Osteoblast (primary cell): ENCODE measurements at regions not wholly inside any gene's neighbourhood (a gene's known extent, or its start where the extent isn't known, plus 50 kb on each side); places are given as distances from the start of the nearest gene placed in this dataset.

Experiments
- DNase-seq: peaks from one replicate; pipeline ENCODE4 v3.0.0; 2011; ENCODE audit warnings: low spot score, mixed read lengths; ENCODE audit not compliant: insufficient read length; ENCODE audit errors: missing footprints
- H2AFZ ChIP-seq: 2 replicates; pipeline ENCODE4 v1.6.0; 2011; ENCODE audit warnings: mild to moderate bottlenecking, low read length
- H3K27ac ChIP-seq: 2 replicates; pipeline ENCODE4 v1.5.1; 2011; ENCODE audit warnings: mild to moderate bottlenecking, low read depth, low read length, moderate library complexity
- H3K27me3 ChIP-seq: 2 replicates; pipeline ENCODE4 v1.6.0; 2012; ENCODE audit warnings: mild to moderate bottlenecking, control low read depth, inconsistent platforms, low read length, moderate library complexity; ENCODE audit not compliant: insufficient read depth
- H3K36me3 ChIP-seq: 2 replicates; pipeline ENCODE4 v1.5.1; 2011; ENCODE audit warnings: mild to moderate bottlenecking, low read length, control low read depth, moderate library complexity; ENCODE audit not compliant: insufficient read depth
- H3K4me1 ChIP-seq: 2 replicates; pipeline ENCODE4 v1.5.1; 2011; ENCODE audit warnings: mild to moderate bottlenecking, low read length, control low read depth, moderate library complexity; ENCODE audit not compliant: insufficient read depth
- H3K4me2 ChIP-seq: 2 replicates; pipeline ENCODE4 v1.6.0; 2011; ENCODE audit warnings: mild to moderate bottlenecking, low read length; ENCODE audit not compliant: insufficient read depth
- H3K4me3 ChIP-seq: fragments of 200-600 bp; sonication (generic); 3 replicates; pipeline ENCODE4 v1.5.1; 2012; ENCODE audit warnings: mild to moderate bottlenecking, low read length, inconsistent platforms; ENCODE audit not compliant: insufficient read depth
- H3K79me2 ChIP-seq: 2 replicates; pipeline ENCODE4 v1.6.0; 2012; ENCODE audit warnings: mild to moderate bottlenecking, low read length, control low read depth, inconsistent platforms; ENCODE audit not compliant: insufficient read depth
- H3K9me3 ChIP-seq: 2 replicates; pipeline ENCODE4 v1.5.1; 2011; ENCODE audit warnings: low read depth, low read length, control low read depth
- H4K20me1 ChIP-seq: 2 replicates; pipeline ENCODE4 v1.6.0; 2012; ENCODE audit warnings: mild to moderate bottlenecking, low read length, control low read depth; ENCODE audit not compliant: insufficient read depth
- TF ChIP-seq, protein P1 (sequence below): IDR thresholded peaks from 2 replicates; pipeline ENCODE4 v1.5.1; 2011; ENCODE audit warnings: mild to moderate bottlenecking, low read depth, low read length, moderate library complexity; ENCODE audit errors: extremely low read depth

DNA sequence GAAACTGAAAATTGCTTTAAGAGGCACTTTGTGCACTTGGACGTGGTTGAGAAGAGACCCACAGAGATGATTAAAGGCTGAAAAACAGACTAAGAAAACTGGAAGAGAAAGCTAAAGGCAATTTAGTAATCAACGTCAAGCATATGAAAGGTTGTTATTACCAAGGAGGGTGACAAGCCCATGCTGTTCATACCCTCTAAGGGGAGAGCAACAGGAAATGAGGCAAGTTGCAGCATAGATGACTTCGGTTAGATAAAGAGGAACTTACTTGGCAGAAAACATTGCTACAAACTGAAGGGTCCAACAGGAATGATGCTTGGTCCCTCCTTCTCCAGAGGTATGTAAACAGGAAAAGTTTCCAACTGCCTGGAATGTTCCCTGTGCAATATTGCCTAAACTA is 107.8 kb downstream of the DUSP6 start:
- TF ChIP-seq, protein P1, sequence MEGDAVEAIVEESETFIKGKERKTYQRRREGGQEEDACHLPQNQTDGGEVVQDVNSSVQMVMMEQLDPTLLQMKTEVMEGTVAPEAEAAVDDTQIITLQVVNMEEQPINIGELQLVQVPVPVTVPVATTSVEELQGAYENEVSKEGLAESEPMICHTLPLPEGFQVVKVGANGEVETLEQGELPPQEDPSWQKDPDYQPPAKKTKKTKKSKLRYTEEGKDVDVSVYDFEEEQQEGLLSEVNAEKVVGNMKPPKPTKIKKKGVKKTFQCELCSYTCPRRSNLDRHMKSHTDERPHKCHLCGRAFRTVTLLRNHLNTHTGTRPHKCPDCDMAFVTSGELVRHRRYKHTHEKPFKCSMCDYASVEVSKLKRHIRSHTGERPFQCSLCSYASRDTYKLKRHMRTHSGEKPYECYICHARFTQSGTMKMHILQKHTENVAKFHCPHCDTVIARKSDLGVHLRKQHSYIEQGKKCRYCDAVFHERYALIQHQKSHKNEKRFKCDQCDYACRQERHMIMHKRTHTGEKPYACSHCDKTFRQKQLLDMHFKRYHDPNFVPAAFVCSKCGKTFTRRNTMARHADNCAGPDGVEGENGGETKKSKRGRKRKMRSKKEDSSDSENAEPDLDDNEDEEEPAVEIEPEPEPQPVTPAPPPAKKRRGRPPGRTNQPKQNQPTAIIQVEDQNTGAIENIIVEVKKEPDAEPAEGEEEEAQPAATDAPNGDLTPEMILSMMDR: no peak
- Histone ChIP-seq H2AFZ (peak overlapping the region; percentile 21), H3K27ac (no peak overlapping the region)

DNA sequence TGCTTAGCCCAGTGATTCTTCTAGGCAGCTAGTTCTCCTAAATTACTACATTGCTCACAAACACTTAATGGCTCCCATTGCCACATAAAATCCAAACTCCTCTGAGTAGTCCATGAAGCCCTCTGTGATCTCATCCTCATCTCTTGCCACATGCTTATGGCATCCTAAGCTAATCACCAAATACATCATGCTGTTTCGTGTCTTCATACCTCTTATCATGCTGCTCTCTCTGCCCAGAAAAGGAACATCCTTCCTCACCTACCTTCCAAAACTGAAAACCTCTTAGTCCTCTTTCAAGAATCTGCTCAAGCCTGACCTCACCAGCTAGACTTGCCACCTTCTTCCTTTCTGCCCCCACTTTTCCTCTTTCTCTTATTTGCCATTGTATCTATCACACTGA is 108.5 kb downstream of the DUSP6 start:
- Histone ChIP-seq H3K4me2 (no peak overlapping the region), H3K79me2 (no peaks in the 10 kb centered on the region), H4K20me1 (no peaks in the 10 kb centered on the region), H3K4me3 (no peak overlapping the region), H2AFZ (no peak overlapping the region), H3K9me3 (no peaks in the 10 kb centered on the region), H3K36me3 (no peaks in the 10 kb centered on the region), H3K4me1 (peaks cover 12% of the 10 kb centered on the region), H3K27me3 (no peaks in the 10 kb centered on the region), H3K27ac (no peak overlapping the region)
- no peak for DNase-seq
- TF ChIP-seq, protein P1: no peak

More for the DNA sequence above, 107.8 kb downstream of the DUSP6 start:
- Histone ChIP-seq H3K36me3 (no peaks in the 10 kb centered on the region), H3K9me3 (no peaks in the 10 kb centered on the region), H4K20me1 (no peaks in the 10 kb centered on the region), H3K4me1 (peaks cover 12% of the 10 kb centered on the region), H3K27me3 (no peaks in the 10 kb centered on the region), H3K79me2 (no peaks in the 10 kb centered on the region), H3K4me3 (no peak overlapping the region), H3K4me2 (no peak overlapping the region)
- DNase-seq: no peak

DNA sequence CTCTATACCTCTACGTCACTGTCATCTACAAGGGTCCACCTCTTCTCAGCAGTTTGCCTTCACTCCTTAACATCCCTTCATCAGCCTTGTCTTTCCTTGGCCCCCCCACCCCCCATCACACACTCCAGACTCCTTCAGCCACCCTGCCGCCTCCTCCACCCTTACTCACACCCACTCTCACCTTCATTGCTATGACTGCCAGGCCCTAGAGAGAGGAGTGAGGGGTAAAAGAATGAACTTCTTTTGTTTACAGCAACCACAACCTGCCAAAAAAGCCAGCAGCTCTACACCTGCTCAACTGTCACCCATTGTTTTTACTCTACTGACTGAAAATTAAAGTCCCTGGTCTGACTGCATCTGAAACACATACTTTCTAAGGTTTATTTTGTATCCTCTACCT is 112.8 kb downstream of the DUSP6 start:
- H3K4me3 ChIP-seq: no peak overlapping the region
- H3K36me3 ChIP-seq: no peaks in the 10 kb centered on the region
- TF ChIP-seq, protein P1: no peak
- DNase-seq: no peak
- H3K9me3 ChIP-seq: no peaks in the 10 kb centered on the region
- H4K20me1 ChIP-seq: no peaks in the 10 kb centered on the region
- no peaks in the 10 kb centered on the region for H3K27me3 ChIP-seq
- H3K79me2 ChIP-seq: no peaks in the 10 kb centered on the region
- peaks cover 20% of the 10 kb centered on the region for H3K4me1 ChIP-seq
- no peak overlapping the region for H3K4me2 ChIP-seq
- no peak overlapping the region for H3K27ac ChIP-seq
- H2AFZ ChIP-seq: no peak overlapping the region

DNA sequence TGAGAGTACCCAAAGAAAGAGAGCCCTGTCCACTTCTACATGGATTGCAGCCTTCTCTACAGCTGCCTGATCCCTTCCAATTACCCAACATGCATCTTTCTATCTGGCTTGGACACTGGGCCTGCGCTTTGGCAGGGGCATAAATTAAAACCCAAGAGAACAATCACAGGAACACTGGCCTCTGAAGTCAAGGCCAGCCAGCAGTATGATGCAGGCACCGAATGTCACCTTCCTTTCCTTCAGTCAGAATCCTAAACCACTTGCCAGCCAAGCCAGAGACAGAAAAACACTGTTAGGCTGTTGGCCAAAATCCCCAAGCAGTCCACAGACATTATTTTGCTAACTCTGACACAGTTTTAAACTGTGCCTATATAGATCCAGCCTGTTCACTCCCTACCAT is 113.7 kb downstream of the DUSP6 start:
- H3K4me1 ChIP-seq: peaks cover 18% of the 10 kb centered on the region
- peak overlapping the region; percentile 43 for H2AFZ ChIP-seq
- H3K36me3 ChIP-seq: no peaks in the 10 kb centered on the region
- TF ChIP-seq, protein P1: no peak
- no peak overlapping the region for H3K27ac ChIP-seq
- no peaks in the 10 kb centered on the region for H3K79me2 ChIP-seq
- H3K9me3 ChIP-seq: no peaks in the 10 kb centered on the region
- H3K4me3 ChIP-seq: no peak overlapping the region
- H4K20me1 ChIP-seq: no peaks in the 10 kb centered on the region
- no peaks in the 10 kb centered on the region for H3K27me3 ChIP-seq
- H3K4me2 ChIP-seq: no peak overlapping the region
- no peak for DNase-seq
